Trophoblast cell (in vitro differentiated cells and primary cell): ENCODE measurements at regions not wholly inside any gene's neighbourhood (a gene's known extent, or its start where the extent isn't known, plus 50 kb on each side); places are given as distances from the start of the nearest gene placed in this dataset.

Experiments used
- DNase-seq, 2 donors: peaks; one replicate each; pipeline ENCODE4 v3.0.0-alpha.2; 2016
- H2AFZ ChIP-seq: 2 replicates; pipeline ENCODE4 v1.6.1; 2013; ENCODE audit warnings: low read length, moderate library complexity, mild to moderate bottlenecking; ENCODE audit not compliant: insufficient read depth, poor library complexity
- H2AK5ac ChIP-seq: 2 replicates; pipeline ENCODE4 v1.6.1; 2013; ENCODE audit warnings: mild to moderate bottlenecking, low read length
- H2BK120ac ChIP-seq: 2 replicates; pipeline ENCODE4 v1.6.1; 2013; ENCODE audit warnings: low read length, mild to moderate bottlenecking, moderate library complexity; ENCODE audit not compliant: insufficient read depth, poor library complexity
- H2BK12ac ChIP-seq: 2 replicates; pipeline ENCODE4 v1.6.1; 2013; ENCODE audit warnings: mild to moderate bottlenecking, low read length, moderate library complexity
- H2BK5ac ChIP-seq: 2 replicates; pipeline ENCODE4 v1.6.1; 2013; ENCODE audit warnings: low read length, low read depth, moderate library complexity, mild to moderate bottlenecking; ENCODE audit not compliant: poor library complexity
- H3K14ac ChIP-seq: 2 replicates; pipeline ENCODE4 v1.6.1; 2013; ENCODE audit warnings: mild to moderate bottlenecking, low read length
- H3K18ac ChIP-seq: 2 replicates; pipeline ENCODE4 v1.6.1; 2013; ENCODE audit warnings: mild to moderate bottlenecking, low read length
- H3K23ac ChIP-seq: 2 replicates; pipeline ENCODE4 v1.6.1; 2013; ENCODE audit warnings: low read length
- H3K27ac ChIP-seq: 2 replicates; pipeline ENCODE4 v1.5.1; 2013; ENCODE audit warnings: low read depth, mild to moderate bottlenecking, inconsistent platforms, low read length, moderate library complexity
- H3K27me3 ChIP-seq: 2 replicates; pipeline ENCODE4 v1.6.1; 2013; ENCODE audit warnings: inconsistent platforms, mild to moderate bottlenecking, low read length, moderate library complexity; ENCODE audit not compliant: insufficient read depth
- H3K36me3 ChIP-seq, 2 experiments: 1 replicate in 1 of 2; 2 replicates in 1 of 2; pipeline ENCODE4 v1.6.1; 2013; ENCODE audit warnings: low read length in 2 of 2, mild to moderate bottlenecking in 2 of 2, moderate library complexity in 1 of 2; ENCODE audit not compliant: insufficient read depth in 2 of 2, control insufficient read depth in 1 of 2
- H3K4ac ChIP-seq: 2 replicates; pipeline ENCODE4 v1.6.1; 2013; ENCODE audit warnings: low read depth, mild to moderate bottlenecking, low read length, moderate library complexity
- H3K4me1 ChIP-seq, 2 experiments: 1 replicate in 1 of 2; 2 replicates in 1 of 2; pipeline ENCODE4 v1.6.1; 2013; ENCODE audit warnings: low read length in 2 of 2, mild to moderate bottlenecking in 2 of 2, moderate library complexity in 1 of 2; ENCODE audit not compliant: insufficient read depth in 2 of 2, control insufficient read depth in 1 of 2
- H3K4me2 ChIP-seq: 2 replicates; pipeline ENCODE4 v1.6.1; 2013; ENCODE audit warnings: inconsistent platforms, mild to moderate bottlenecking, low read length, moderate library complexity
- H3K4me3 ChIP-seq: 2 replicates; pipeline ENCODE4 v1.5.1; 2013; ENCODE audit warnings: mild to moderate bottlenecking, low read depth, low read length, inconsistent platforms
- H3K79me1 ChIP-seq: one replicate; pipeline ENCODE4 v1.6.1; 2013; ENCODE audit warnings: low read length
- H3K79me2 ChIP-seq: 2 replicates; pipeline ENCODE4 v1.6.1; 2013; ENCODE audit warnings: low read length, mild to moderate bottlenecking; ENCODE audit not compliant: control insufficient read depth, insufficient read depth, poor library complexity
- H3K9ac ChIP-seq: 2 replicates; pipeline ENCODE4 v1.6.1; 2013; ENCODE audit warnings: mild to moderate bottlenecking, low read length
- H3K9me3 ChIP-seq: 2 replicates; pipeline ENCODE4 v1.6.1; 2013; ENCODE audit warnings: low read depth, mild to moderate bottlenecking, control low read depth, inconsistent platforms, low read length; ENCODE audit not compliant: insufficient read depth
- H4K12ac ChIP-seq: 2 replicates; pipeline ENCODE4 v1.6.1; 2013; ENCODE audit warnings: low read depth, mild to moderate bottlenecking, low read length, moderate library complexity
- H4K8ac ChIP-seq: 2 replicates; pipeline ENCODE4 v1.6.1; 2013; ENCODE audit warnings: low read depth, mild to moderate bottlenecking, low read length, moderate library complexity
- H4K91ac ChIP-seq: one replicate; pipeline ENCODE4 v1.6.1; 2013; ENCODE audit warnings: low read depth, mild to moderate bottlenecking, low read length, moderate library complexity
- WGBS: extraction: QIAGEN DNeasy Blood & Tissue Kit; methylation state at CpG from one replicate; pipeline ENCODE4 v1.1.7; 2013; ENCODE audit warnings: missing lambda C conversion rate; ENCODE audit not compliant: insufficient read length, insufficient coverage; ENCODE audit errors: extremely low coverage; 5-methylcytosine and 5-hydroxymethylcytosine counted together

GRCh38 chr22:48662476-48663135 lies 1165.1 kb downstream of the BRD1 start:
- no peak overlapping the region for H3K18ac ChIP-seq
- H3K9ac ChIP-seq, result no peak overlapping the region
- DNase-seq, result no peak
- H3K79me2 ChIP-seq, result no peaks in the 10 kb centered on the region
- H4K8ac ChIP-seq, result no peak overlapping the region
- no peak overlapping the region for H3K27ac ChIP-seq
- no peak overlapping the region for H2BK12ac ChIP-seq
- no peaks in the 10 kb centered on the region for H3K79me1 ChIP-seq
- H3K14ac ChIP-seq, result no peak overlapping the region
- no peak overlapping the region for H3K23ac ChIP-seq
- no peak overlapping the region for H3K4me3 ChIP-seq
- H2BK120ac ChIP-seq, result no peak overlapping the region
- H3K27me3 ChIP-seq, result no peaks in the 10 kb centered on the region
- no peak overlapping the region for H2AK5ac ChIP-seq
- H4K12ac ChIP-seq, result no peak overlapping the region
- no peak overlapping the region for H4K91ac ChIP-seq
- no peaks in the 10 kb centered on the region for H3K4me1 ChIP-seq
- H3K36me3 ChIP-seq, result no peaks in the 10 kb centered on the region
- no CpG with 5 or more reads among the region's 20 CpGs for WGBS
- H3K9me3 ChIP-seq, result peaks cover 5% of the 10 kb centered on the region
- H3K4ac ChIP-seq, result no peak overlapping the region
- H3K4me2 ChIP-seq, result no peak overlapping the region
- H2AFZ ChIP-seq, result no peak overlapping the region
- H2BK5ac ChIP-seq, result no peak overlapping the region

DNA sequence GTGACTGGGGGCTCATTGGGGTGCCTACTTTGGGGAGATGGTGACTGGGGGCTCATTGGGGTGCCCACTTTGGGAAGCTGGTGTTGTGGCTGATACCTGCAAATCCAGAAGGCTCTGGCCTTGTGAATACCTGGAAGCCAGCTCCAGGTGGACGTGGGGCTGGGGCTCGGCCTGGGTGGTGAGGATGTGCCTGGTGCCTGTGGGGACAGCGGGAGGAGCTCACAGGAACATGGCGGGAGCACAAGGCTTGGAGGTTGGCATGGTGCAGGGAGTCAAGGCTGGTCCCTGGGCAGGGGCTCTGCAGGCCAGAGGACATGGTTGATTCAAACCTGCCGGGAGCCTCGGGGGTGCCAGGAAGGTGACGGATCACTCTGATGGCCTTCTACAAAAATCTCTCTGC lies 1165.7 kb downstream of the BRD1 start:
- H4K91ac ChIP-seq, result no peak overlapping the region
- no peaks in the 10 kb centered on the region for H3K79me2 ChIP-seq
- H3K36me3 ChIP-seq, result no peaks in the 10 kb centered on the region
- no peaks in the 10 kb centered on the region for H3K79me1 ChIP-seq
- peaks cover 5% of the 10 kb centered on the region for H3K9me3 ChIP-seq
- H4K12ac ChIP-seq, result no peak overlapping the region
- H3K18ac ChIP-seq, result no peak overlapping the region
- no peak overlapping the region for H3K14ac ChIP-seq
- no peak overlapping the region for H2BK120ac ChIP-seq
- no peaks in the 10 kb centered on the region for H3K4me1 ChIP-seq
- no peak overlapping the region for H2BK12ac ChIP-seq
- H3K4ac ChIP-seq, result no peak overlapping the region
- no peak overlapping the region for H3K4me3 ChIP-seq
- H2AFZ ChIP-seq, result no peak overlapping the region
- no peak for DNase-seq
- no peaks in the 10 kb centered on the region for H3K27me3 ChIP-seq
- no peak overlapping the region for H3K4me2 ChIP-seq
- H4K8ac ChIP-seq, result no peak overlapping the region
- WGBS, result no CpG with 5 or more reads among the region's 7 CpGs
- H3K23ac ChIP-seq, result no peak overlapping the region
- no peak overlapping the region for H2BK5ac ChIP-seq
- H3K9ac ChIP-seq, result no peak overlapping the region
- no peak overlapping the region for H3K27ac ChIP-seq
- H2AK5ac ChIP-seq, result no peak overlapping the region

- no peaks in the 10 kb centered on the region for H3K27me3 ChIP-seq
- H3K4me3 ChIP-seq, result no peak overlapping the region
- no CpG with 5 or more reads among the region's 33 CpGs for WGBS
- H3K4me2 ChIP-seq, result no peak overlapping the region
- H4K8ac ChIP-seq, result no peak overlapping the region
- no peak overlapping the region for H3K9ac ChIP-seq
- H3K36me3 ChIP-seq, result no peaks in the 10 kb centered on the region
- no peak overlapping the region for H2BK120ac ChIP-seq
- H3K4ac ChIP-seq, result no peak overlapping the region
- no peak overlapping the region for H4K91ac ChIP-seq
- H3K4me1 ChIP-seq, result no peaks in the 10 kb centered on the region
- peaks cover 5% of the 10 kb centered on the region for H3K9me3 ChIP-seq
- H3K79me2 ChIP-seq, result no peaks in the 10 kb centered on the region
- H3K14ac ChIP-seq, result no peak overlapping the region
- DNase-seq, result no peak
- no peak overlapping the region for H4K12ac ChIP-seq
- H2BK5ac ChIP-seq, result no peak overlapping the region
- no peak overlapping the region for H2BK12ac ChIP-seq
- H2AFZ ChIP-seq, result no peak overlapping the region
- no peak overlapping the region for H3K23ac ChIP-seq
- no peak overlapping the region for H3K27ac ChIP-seq
- H2AK5ac ChIP-seq, result no peak overlapping the region
- no peak overlapping the region for H3K18ac ChIP-seq
- H3K79me1 ChIP-seq, result no peaks in the 10 kb centered on the region
These were observed 1166.6 kb downstream of the BRD1 start for GRCh38 chr22:48660790-48661740.

GRCh38 chr22:48660104-48660789 lies 1167.4 kb downstream of the BRD1 start:
- no peak overlapping the region for H2BK120ac ChIP-seq
- peaks cover 5% of the 10 kb centered on the region for H3K9me3 ChIP-seq
- no peaks in the 10 kb centered on the region for H3K27me3 ChIP-seq
- H3K4me2 ChIP-seq, result no peak overlapping the region
- H3K14ac ChIP-seq, result no peak overlapping the region
- no peak overlapping the region for H3K4me3 ChIP-seq
- no peaks in the 10 kb centered on the region for H3K79me1 ChIP-seq
- H4K8ac ChIP-seq, result no peak overlapping the region
- H3K4ac ChIP-seq, result no peak overlapping the region
- no peak overlapping the region for H2BK5ac ChIP-seq
- H4K12ac ChIP-seq, result no peak overlapping the region
- no peak overlapping the region for H2AK5ac ChIP-seq
- H2BK12ac ChIP-seq, result no peak overlapping the region
- H3K36me3 ChIP-seq, result no peaks in the 10 kb centered on the region
- DNase-seq, result no peak
- H3K79me2 ChIP-seq, result no peaks in the 10 kb centered on the region
- H3K4me1 ChIP-seq, result no peaks in the 10 kb centered on the region
- no peak overlapping the region for H4K91ac ChIP-seq
- no CpG with 5 or more reads among the region's 22 CpGs for WGBS
- no peak overlapping the region for H3K9ac ChIP-seq
- H3K27ac ChIP-seq, result no peak overlapping the region
- H3K23ac ChIP-seq, result no peak overlapping the region
- H3K18ac ChIP-seq, result no peak overlapping the region
- H2AFZ ChIP-seq, result no peak overlapping the region
